ENCODE measurements at regions not wholly inside any gene's neighbourhood (a gene's known extent, or its start where the extent isn't known, plus 50 kb on each side); places are given as distances from the start of the nearest gene placed in this dataset.
"Not testable (repeated sequence)": the region's sequence is repeated elsewhere in the genome, so short reads cannot be mapped to it uniquely, and the experiment has no call there.

DNA sequence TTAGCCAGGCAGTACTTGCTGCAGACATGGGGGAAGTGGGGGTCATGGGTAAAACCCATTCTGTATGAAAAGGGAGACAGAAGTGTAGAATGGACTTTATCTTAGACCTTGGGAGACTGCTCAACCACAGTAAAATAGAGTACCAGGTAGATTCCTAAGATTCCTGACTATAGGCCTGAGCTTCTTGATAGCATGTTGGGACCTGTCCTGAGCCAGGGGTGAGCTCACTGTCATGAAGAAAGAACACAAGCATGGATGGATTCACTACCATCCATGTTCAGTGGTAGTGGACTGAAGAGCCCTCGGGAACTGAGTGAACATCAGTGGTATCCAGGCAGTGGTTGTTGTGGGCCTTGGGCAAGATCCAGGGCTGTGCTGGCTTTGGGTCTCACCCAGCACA is 1003.8 kb downstream of the TMTC2 start:
- no peak for DNase-seq (ENCODE audit: low read depth)

DNA sequence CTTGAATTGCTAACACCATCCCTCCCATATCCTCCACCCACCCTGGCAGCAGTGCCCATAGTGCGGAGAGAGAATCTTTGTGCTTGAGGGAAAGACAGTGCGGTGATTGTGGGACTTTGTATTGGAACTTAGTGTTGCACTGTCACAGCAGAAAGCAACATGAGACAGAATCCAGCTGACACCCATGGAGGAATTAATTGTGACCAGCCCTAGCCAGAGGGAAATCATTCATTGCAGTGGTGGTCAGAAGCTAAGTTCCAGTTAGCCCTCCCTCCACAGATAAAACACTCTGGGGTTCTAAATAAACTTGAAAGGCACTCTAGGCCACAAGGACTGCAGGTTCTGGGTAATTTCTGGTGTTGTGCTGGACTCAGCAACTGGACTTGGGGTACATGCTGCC is 1002.6 kb downstream of the TMTC2 start:
- no peak for DNase-seq (ENCODE audit: low read depth)

DNA sequence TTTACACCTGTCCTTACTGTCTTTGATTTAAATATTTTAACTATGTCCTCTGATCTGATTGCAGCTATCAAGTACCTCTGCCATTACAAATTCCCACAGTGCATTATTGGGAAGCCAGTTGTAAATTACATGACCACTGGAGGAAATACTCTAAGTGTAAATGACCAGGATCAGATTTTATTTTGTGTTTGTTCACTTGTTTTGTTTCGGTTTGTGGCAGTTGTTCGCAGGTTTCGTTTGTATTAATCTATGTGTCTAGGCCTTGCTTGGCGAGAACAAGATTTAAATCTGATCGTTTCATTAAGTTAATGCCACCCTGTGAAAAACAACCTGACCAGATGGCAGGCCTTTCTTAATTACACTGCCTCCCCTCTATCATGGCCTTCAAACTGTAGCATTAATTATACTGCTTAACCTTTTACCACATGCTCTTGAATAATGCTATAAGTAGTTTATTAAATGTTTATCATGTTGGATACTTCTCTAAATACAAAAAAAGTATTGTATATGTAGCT is 990.1 kb downstream of the TMTC2 start:
- DNase-seq (ENCODE audit: low read depth): no peak

DNA sequence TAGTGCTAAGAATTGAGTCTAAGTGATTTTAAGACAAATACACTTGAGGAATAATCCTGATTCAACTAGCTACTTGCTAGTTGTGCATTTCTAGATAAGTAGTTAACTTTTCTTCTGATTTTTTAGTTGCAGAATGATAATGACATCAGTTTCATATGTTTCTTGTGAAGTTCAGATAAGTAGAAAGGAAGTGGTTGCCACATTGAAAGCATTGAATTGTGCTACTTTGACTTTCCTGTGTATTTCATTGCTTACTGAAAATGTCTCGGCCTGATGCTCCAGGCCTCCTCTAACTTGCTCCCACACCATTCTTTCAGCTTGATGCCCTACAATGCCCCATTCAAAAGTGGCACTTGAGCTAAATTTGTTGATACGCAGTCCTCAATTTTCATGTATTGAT is 980.0 kb downstream of the TMTC2 start:
- DNase-seq (ENCODE audit: low read depth): no peak

DNA sequence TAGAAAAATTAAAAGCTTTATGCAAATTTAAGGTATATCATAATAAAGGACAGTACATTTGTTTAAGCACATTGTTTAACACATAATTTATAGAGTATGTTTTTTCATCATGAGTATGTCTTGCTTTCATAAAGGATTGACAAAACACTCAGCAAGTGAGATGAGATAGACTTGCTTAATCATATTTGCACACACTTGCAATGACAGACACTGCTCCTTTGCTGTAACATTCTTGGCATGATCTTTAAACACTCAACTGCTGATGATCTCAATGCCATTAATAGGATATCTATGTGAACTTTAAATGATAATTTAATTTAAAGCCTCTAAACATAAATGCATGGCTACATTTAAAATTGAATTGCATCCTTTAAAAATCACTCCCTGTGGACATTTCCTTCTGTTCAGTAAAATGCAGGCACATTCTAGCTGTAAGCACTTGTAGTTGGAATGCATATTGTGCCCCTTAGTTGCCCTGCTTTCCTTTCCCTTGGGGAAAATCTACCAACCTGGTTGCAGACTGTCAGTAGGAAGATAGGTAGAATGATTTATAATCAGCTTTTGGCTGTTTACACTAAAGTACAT is 979.0 kb downstream of the TMTC2 start:
- DNase-seq (ENCODE audit: low read depth): no peak

DNA sequence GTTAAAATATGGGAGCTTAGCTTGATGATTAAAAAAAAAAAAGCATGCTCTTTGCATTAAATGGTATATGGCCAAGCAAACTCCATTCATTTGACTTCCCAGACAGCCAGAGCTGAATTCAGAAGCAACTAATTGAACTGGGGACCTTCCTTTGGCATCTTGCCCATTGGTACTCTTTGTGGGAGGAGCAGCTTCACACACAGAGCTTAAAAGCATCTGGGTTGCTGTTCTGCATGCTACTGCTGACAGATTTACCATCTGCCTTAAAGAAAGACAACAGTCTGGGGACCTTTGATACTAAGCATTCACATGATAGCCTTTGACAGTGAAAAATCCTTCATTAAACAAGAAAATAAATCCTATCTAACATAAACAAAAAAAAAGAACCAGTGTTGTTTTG is 977.9 kb downstream of the TMTC2 start:
- no peak for DNase-seq (ENCODE audit: low read depth)

DNA sequence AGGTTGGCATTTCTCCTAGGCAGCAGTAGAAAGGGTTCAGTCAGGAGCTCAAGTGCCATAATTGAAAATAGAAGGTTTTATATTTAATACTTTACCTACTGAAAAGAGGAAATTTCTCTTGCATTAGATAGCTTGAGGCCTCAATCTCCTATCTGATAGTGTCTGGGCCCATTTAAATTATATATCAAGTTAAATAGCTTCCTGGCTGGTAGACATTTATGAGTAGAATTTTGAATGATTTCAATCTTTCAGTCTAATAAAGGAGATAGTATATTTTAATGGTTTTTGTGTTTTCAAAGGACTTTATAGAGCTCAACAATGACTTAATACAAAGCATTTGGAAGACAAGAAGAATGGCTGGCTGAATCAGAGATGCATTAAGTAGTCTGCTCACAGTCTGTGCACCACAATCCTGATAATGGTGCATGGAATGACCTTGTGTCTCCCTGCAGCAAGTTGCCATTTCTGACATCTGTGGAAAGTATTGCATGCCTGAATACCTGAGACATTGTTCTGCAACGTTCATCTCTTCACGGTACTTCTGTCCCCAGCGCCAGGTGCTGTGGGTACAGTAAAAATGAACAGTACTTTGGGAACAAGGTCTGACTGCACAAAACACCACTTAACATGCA is 974.1 kb downstream of the TMTC2 start:
- no peak for DNase-seq (ENCODE audit: low read depth)

DNA sequence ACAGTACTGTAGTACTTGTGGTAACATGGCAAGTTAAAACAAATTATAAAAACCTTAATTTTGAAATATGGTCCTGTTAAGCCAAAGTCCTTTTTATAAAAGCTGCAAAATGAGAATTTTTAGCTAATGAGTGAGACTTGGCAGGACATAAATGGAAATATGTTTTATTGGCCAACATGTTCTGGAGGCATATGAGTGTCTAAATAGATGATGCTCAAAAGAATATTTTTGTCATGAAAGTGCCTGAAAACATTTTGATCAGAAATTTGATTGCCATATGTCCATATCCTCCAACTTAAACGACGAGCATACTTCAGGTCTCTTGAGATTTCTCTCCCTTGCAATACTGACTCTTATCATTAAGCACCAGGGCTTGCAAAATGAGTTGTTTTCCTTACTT is 972.6 kb downstream of the TMTC2 start:
- DNase-seq (ENCODE audit: low read depth): no peak

DNA sequence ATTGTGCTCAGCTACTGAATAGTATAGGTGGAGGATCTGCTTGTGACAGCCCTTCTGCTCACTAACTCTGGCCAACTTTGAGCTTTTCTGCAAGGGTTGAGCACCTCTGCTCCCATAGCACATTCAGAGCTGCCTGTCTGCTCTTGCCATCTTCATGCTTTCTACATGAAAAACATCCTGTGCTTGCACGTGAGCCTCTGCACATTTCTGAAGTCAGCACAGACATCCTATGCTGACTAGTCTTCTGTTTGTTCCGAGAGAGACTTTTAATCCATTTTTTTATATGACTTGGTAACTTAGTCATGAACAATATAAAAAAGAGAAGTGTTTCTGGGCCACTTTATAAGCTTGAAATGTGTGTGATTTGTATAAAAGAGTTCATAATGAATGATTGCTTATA is 969.3 kb downstream of the TMTC2 start:
- DNase-seq (ENCODE audit: low read depth): no peak

DNA sequence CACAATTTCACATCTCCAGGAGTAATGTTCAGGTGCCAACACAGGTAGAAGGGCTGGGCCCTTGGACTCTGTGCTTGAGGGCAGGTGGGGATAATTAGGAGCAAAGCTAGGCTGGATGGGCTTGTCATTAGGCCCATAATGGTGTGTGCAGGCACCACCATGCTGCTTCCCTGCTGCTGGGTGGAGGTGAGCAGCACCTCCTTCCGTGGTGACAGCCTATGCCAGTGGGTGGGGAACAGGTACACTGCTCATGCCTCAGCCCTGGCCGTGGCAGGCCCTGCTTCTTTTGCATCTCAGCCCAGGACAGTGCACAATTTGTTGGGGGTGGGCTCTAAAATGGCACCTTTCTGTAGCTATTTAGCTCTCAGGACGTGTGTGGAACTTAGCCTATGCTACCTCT is 955.5 kb downstream of the TMTC2 start:
- no peak for DNase-seq (ENCODE audit: low read depth)

DNA sequence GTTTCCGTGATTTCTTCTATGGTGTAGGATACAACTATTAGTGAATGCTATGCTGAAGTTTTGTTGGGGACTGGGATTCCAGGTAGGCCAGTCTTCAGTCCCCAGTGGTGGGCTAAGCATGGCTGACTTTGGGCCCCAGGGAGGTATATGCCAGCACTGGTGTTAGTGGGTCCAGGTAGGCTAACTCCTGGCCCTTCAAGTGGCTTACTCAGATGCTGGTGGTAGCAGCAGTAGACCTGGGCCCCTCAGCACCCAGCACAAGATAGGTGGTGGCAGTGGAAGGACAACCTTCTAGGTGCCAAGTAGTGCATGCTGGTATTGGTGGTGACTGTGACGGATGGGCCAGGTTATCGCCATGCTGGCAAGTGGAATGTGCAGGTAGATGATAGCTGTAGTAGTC is 955.1 kb downstream of the TMTC2 start:
- no peak for DNase-seq (ENCODE audit: low read depth)

DNA sequence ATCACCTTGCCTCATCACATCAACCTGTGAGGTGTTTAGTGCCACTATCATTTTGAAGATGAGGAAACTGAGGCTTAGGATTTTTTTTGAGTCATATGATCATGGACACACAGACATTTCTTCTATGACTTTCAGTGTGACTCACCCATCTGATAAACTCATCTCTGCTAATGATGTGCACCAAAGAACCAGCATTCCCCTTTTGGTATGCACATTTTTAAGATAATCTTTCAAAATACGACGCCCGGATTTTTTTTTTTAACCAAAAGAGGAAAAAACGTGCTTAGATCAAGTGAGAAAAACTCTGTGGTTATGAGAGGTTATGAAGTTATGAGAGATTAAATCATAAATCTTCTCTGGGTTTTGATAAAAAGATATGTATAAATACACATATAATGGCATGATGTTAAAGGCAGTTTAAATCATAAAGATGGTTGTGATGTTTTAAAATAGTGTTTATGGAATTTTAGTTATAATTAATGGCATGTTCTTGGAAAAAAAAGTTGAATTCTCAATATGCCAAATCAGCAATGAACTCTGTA is 948.1 kb downstream of the TMTC2 start:
- DNase-seq (ENCODE audit: low read depth): no peak

DNA sequence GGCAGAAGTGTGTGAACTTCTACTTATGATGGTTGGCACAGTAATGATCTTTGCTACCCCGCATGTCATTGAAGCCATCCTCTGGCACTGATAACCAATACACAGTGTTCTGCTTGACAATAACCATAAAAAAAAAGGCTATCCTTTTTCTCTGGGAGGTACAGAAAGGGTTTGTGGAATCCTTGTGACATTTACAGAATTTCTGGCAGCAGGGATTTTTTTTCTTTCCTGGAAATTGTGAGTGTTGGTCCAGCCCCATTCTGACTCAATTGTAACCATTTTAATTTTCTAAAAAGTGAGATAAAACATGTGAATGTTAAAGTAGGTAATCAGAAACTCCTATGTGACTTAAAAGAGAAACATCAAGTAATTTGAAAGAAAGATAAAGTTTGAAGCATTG is 943.8 kb downstream of the TMTC2 start:
- DNase-seq (ENCODE audit: low read depth): no peak

DNA sequence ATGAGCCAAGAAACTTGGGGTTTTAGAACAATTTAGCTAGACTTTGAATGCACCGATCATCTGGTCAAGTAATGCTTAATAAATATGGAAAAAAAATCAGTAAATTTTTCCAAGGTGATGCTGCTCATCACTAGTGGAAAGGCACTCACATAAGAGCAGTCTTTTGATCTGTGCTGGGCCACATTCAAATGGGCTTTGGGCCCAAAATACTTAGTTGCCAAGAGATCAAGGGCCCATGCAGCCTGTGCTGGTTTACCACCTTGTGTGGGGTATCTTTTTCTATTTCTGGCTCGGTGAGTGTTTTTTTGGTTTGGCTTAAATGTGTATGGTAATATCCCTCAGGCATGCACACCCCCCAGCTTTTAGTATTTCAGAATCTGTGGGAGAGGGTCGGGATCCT is 943.2 kb downstream of the TMTC2 start:
- DNase-seq (ENCODE audit: low read depth): no peak

DNA sequence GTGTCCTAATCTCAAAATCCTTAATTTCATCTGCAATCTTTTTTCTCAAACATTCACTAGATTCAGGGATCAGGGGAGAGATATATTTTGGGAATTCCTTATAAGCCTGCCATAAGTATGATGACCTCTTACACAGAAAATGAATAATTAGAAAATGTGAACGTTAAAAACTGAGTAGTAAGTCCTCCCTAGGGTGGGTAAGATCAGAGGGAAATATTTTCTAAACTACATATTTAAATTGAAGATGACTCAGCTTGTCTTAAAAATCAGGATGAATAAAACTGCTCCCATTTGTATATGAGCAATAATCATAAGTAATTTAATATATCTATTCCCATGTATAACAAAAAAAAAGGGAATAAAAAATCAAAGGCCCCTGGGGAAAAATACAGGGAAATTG is 935.5 kb downstream of the TMTC2 start:
- no peak for DNase-seq (ENCODE audit: low read depth)

DNA sequence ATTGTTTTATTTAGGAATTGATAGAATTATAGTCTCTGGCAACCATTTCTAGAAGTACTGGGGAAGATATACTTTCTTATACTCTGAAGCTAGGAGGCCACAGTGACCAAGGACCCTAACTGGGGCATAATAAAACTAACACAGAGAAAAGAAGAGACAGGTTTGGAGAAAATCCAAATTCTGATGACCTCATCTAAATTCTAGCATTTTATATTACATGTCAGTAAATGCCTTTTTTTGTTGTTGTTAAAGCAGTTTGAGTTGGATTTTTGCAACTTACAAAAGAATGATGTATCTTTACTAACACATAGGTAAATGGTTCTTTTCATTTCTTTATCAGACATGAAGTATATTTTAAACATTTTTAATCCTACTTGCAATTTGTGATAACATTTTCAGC is 933.3 kb downstream of the TMTC2 start:
- no peak for DNase-seq (ENCODE audit: low read depth)

DNA sequence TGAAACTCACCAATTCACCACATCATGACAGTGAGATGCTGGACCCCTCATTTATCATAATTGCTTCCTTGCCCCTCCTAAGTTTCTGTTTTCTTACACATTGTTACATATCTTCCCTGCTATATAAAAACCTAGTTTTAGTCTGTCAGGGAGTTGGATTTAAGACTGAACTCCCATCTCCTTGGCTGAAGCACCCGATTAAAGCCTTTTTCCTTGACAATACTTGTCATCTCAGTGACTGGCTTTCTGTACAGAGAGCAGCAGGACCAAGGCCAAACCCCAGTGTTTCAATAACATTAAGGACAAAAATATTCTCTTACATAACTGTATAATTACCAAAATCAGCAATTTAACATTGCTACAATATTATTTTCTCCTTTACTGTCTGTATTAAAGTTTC is 928.4 kb downstream of the TMTC2 start:
- no peak for DNase-seq (ENCODE audit: low read depth)

DNA sequence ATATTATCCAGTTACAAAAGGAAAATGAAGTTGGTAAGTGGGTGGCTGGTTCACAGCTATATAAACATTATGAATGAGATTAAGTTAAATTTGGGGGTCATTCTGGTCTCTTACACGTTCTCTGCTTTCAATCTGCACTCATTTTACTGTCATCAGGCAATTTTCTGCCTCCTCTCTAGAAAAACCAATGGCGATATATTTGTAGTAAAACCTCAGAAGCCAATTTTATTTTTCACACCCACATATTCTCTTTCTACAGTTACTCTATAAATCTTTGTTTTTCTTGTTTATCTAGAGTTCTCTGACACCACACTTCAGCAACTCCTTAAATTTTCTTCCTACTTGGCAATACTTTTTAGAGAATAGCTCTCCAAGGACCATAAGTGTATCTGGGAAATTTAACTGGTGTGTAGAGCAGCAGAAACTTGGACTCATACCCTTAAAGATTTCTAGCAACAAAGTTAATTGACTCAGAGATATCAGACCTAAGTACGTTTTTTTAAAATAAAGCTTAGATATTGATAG is 926.9 kb downstream of the TMTC2 start:
- DNase-seq (ENCODE audit: low read depth): no peak

DNA sequence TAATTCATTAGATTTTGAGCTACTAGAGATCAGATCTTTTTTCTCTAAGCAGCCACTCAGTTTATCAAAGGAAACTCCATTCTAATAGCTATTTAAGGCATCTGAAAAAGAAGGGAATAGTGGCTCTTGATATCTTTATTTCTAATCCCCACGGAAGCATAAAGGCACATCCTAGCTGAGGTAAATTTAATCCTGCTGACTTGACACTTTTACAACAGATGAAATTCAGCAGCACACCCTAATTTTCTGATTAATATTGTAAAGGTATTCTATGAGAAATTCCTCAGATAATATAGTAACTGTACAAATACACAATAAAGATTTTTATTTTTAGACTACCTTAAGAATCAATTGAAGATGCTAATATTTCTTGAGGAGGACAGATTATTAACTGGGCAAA is 916.4 kb downstream of the TMTC2 start:
- no peak for DNase-seq (ENCODE audit: low read depth)

DNA sequence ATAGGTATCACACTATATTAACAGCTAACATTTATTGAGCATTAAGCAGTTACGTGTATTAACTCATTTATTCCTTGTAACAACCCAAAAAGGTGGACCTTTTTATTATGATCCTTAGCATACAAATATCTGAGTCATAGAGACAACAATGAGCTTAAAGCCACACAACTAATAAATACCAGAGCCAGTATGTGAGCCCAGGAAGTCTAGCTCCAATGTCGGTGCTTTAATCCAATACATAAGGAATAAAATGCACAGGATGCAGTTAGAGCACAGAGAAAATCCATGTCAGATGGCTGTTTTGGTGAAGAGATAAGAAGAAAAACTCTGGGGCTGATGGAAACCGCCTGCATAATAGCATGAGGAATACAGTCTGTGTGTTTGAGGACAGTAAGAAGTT is 888.6 kb downstream of the TMTC2 start:
- no peak for DNase-seq (ENCODE audit: low read depth)

DNA sequence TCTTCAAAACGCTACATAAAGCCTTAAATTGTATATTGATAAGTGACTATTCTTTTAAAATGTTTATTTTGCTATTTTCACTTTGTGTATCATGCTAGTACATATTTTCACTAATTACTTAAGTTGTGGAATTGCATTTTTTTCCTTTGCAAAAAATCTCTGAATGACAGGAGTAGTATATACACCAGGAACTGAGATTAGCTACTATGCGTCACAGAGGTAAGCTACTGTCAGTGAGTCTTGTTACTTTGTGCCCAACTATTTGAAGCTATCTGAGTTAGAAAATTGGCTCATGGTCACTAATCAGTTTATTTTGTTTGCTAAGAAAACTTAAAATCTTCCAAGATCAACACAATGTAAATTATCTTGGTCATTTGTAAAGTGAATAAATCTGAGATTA is 887.4 kb downstream of the TMTC2 start:
- no peak for DNase-seq (ENCODE audit: low read depth)

DNA sequence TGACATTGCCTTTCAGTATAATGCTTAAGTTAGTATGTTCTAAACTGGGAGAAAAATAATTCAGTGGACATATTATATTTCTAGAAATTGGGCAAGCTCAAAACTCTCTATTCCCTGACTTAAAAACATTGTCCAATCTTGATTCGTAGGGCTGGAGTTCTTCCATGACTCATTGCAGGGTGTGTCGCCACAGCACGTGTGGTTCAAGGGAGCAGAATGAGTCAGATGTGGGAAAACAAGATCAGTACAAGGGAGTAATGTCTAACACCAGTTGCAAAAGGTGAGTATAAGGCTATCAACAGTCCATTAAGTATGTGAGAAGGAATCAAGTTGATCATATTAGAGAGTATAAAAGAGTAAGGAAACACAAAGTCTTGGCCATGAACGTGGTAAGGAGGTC is 887.0 kb downstream of the TMTC2 start:
- peak; percentile 1 for DNase-seq (ENCODE audit: low read depth)

DNA sequence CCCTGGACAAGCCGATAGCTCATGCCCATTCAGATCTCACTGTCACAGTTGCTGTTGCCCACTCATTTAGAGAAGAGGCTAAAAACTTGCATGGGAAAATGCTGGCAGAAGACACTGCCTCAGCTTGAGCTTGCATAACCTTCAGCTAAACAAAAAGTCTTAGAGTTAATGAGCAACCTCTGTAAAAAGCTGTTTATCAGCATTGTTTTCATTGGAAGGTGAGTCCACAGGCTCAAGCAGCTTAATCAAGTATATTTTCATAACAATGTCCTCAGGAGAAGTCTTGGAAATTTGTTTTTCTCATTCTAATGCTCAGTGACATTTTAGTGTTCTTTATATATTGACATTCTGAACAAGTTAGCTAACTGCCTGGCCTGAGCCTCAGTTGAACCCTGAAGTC is 872.9 kb downstream of the TMTC2 start:
- DNase-seq (ENCODE audit: low read depth): no peak

DNA sequence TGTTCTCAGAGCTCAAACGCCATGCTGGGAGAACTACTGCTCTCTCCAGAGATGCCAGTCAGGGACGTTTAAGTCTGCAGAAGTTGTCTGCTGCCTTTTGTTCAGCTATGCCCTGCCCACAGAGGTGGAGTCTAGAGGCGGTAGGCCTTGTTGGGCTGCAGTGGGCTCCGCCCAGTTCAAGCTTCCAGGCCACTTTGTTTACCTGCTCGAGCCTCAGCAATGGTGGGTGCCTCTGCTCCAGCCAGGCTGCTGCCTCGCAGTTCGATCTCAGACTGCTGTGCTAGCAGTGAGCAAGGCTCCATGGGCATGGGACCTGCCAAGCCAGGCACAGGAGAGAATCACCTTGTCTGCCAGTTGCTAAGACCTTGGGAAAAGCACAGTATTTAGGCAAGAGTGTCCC is 869.3 kb downstream of the TMTC2 start:
- not testable (repeated sequence) for DNase-seq (ENCODE audit: low read depth)
